HG03280 (cell line): ENCODE measurements at regions not wholly inside any gene's neighbourhood (a gene's known extent, or its start where the extent isn't known, plus 50 kb on each side); places are given as distances from the start of the nearest gene placed in this dataset.

Experiments used
- ATAC-seq: cut with Tn5 transposase; IDR thresholded peaks from one replicate; pipeline ENCODE4 v1.9.1; 2021; ENCODE audit warnings: mild to moderate bottlenecking, moderate library complexity; ENCODE audit not compliant: unreplicated experiment

- ATAC-seq, result no peak
These were observed 330.6 kb downstream of the KCNRG start for GRCh38 chr13:50345804-50346203.

DNA sequence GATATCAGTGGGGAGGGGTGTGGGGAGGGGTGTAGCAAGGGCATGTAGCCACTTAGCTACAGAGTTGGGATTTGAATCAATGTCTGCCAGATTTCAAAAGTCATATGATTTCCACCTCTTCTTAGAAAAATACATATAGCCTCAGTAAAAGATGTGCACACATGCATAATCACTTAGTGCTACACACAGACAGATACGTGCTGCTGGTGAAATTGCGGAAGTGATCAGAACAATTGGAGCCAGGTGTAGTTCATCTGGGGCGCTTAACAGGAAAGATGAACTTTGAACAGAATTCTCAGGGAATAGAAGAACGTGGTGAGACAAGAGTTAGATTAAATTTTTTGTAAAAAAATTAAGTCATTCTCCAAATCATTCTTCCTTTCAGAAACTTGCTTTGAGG, 333.1 kb downstream of the KCNRG start:
- ATAC-seq, result no peak

DNA sequence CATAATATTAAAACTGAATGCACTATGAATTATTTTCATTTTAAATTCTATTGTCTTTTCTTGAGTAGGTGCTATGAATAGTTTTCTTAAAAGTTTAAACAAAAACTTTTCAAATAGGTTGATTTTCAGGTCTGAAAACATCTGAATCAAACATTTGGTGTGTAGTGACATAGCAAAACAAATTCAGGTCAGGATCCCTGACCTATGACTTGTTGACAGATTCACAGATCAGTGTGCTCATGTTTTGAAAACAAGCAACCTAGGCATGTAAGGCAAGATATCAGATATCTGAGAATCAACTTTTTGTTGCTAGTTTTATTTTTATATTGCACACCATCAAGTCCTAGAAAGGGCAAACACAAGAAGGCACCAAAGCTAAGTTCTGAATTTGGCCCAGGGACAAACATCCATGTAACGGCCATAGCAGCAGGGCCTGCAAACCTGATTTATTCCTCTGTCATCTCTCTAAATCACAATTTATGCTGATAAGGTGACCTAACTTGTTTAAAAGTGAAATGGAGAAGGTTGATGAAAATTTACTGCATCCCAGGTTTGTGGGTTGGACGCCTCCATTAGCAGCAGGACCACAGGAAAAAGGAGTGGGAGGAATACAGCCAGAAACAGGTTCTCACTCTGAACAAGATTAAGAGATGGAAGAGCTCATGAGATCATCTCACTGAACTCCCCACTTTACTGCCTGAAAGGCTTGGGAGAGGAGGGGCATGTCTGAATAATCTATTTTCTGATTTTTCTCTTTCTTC, 337.7 kb downstream of the KCNRG start:
- ATAC-seq, result no peak

GRCh38 chr13:50353651-50354415, 338.6 kb downstream of the KCNRG start:
- ATAC-seq, result no peak

DNA sequence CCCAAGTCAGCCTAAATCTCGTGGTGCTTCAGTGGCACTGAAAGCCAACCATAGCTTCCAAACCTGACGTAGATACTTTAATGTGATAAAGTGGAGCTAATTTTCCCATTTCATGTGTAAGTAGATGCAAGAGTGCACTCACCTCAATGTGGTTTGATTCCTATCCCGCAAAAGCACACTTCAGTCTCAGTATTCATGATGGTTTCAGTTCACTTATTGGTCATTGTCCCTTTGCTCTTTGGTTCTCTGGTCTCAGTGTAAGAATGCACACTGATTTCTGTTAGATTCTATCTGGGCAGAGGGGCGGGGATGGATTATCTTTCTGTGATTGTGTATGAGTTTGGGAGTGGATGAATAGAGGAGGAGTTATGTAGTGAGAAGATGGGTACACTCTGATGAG, 340.6 kb downstream of the KCNRG start:
- ATAC-seq, result no peak

DNA sequence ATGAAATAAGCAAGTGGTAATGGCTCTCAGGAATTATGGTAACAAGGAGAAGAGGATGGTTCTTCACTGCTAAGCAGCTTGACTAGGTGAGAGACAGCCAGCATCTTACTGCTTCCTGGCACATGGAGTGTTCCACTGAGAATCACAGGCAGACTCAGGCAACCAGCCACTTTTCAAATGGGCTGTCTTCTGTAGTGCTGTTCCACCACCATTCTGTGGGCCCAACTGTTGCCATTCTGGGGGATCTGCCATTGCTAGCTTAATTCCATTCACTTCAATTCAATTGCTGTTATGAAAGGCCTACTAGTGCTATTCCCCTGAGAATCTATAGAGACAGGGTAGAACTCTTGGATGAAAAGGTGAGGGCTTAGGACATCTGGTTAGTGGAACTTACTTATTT, 341.9 kb downstream of the KCNRG start:
- no peak for ATAC-seq

DNA sequence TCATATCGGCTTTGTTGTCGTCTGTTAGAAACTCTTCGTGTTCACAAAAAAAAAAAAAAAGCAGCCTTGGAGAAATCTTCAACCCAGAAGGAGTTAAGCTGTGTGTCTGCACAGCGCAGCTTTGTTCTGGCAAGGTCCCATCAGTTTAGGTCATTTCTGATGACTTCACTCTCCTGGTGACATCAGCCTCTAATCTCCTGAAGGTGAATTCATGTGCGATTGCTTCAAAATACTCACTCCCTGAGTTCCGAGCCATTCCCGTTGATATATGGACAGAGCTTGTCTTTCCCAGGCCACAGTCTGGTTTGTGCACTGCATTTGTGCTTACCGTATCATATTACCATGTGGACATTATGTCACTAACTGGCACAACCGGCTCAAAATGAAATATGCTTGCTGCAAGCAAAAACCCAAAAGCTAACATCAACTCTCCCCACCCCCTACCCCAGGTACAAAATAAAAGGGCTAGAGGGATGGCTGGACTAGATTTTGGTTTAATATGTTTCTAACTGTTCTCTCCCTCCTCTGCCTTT, 342.4 kb downstream of the KCNRG start:
- ATAC-seq, result no peak

- no peak for ATAC-seq
These were observed 343.2 kb downstream of the KCNRG start for GRCh38 chr13:50358231-50359040.

DNA sequence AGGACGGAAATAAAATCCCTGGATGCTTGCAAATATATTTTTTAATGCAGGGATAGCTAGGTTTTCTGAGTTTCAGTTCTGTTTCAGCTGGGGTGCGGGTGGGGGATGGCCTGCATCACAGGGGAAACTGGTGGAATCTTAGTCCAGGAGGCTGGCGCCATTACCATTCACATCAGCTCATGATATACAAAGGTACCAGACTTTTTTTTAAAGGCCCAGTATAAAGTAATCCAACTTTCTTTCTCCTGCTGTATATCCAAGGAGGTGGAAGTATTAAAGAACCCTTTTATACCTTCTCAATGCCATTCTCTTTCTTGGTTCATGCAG, 343.8 kb downstream of the KCNRG start:
- ATAC-seq, result no peak

DNA sequence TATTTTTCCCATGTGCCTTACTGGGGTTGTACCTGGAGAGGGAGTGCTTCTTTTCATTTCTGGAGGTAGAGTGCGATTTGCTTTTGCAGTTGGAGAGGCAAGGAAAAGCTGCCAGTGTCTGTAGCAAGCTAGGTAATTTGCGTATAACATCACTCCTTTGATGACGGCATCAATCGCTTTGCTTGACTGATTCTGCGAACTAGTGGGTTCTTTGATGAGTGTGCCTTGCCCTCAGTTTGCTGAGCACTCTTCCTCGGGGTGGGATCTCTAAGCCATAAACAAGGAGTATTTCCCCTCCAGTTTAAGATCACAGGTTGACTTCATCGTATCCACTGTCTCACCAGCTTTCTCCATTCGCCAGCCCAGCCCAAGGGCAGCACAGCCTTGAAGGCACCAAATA, 344.5 kb downstream of the KCNRG start:
- ATAC-seq, result no peak

GRCh38 chr13:50360637-50361036, 345.4 kb downstream of the KCNRG start:
- no peak for ATAC-seq

DNA sequence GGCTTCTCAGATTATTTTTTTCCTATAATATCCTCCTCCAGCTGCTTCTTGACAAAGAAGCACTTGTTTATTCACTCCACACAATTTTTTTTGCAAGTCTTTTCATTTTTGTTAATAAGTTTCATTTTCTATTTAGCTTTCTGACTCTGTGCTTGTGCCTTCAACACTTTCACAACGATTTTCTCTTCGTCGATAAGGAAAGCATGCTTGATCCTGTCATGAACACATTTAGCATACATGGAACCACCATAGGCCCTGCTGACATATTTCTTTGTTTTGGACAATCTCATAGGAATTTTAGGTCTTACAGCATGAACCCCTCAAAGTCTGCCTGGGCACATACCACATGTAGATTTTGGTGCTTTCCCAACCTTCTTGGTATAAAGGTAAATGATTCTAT, 346.0 kb downstream of the KCNRG start:
- no peak for ATAC-seq

DNA sequence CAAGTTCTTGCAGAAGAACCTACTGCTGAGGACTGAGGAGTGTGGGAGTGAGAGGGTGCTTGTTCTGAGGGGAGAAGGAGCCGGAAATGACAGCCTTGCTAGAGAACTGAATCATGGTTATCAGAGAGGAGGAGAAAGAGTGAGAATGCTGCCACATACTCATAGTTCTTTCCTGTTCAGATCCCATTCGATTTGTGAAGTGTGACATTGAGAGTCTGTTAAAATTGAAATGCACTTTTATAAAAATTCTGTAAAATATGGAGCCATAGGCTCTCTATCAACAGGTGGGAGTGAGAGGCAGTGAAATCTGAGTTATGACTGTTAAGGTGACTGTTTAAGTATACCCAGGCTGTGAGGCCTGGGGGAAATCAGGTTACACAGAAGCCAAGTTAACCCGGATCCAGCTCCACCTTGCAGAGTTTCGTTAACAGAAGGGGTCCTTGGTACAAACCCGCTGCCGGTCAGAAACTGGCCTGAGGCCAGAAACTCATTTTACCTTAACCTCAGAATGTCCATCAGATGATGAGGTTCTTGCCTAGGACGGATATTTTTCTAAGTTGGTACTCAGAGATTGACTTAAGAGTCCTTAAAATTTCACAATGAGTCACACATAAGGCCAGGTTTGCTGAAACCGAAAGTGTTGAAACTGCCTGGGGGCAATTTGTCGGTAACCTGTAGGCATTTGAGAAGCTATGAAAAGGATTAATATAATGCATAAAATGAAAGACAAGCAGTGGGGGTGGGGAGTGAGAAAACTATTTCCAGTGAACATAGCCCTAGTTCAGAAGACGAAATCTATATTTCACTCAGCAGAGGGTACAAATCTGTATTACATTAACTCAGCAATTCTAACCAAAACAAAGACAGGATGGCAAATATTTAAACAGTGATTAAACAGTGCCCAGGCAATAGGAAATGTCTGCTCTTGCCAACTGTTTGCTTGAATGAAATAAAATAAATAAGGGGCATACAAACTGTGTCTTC, 350.5 kb downstream of the KCNRG start:
- ATAC-seq, result peak; percentile 44

GRCh38 chr13:50366488-50367174, 351.4 kb downstream of the KCNRG start:
- peak; percentile 60 for ATAC-seq

DNA sequence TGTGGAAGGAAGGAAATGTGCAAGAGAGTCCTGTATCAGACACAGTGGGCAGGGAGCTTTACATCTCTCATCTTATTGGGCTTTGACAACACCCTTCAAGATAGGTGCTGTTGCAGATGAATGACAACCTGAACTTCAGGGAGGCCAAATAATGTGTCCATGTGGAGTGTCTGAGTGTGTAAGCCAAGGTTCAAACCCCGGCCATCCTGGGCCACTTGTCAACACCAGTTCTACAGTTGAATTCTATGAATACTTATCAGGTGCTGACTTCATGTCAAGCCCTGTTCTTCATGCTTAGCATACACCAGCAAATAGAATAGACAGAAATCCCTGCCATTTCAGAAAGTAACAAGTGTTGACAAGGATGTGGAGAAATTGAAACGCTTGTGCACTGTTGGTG, 354.4 kb downstream of the KCNRG start:
- no peak for ATAC-seq

- peak; percentile 56 for ATAC-seq
These were observed 355.2 kb downstream of the KCNRG start for GRCh38 chr13:50370303-50370950.

GRCh38 chr13:50374517-50374916, 359.3 kb downstream of the KCNRG start:
- ATAC-seq, result no peak

GRCh38 chr13:50375792-50376191, 360.5 kb downstream of the KCNRG start:
- no peak for ATAC-seq

DNA sequence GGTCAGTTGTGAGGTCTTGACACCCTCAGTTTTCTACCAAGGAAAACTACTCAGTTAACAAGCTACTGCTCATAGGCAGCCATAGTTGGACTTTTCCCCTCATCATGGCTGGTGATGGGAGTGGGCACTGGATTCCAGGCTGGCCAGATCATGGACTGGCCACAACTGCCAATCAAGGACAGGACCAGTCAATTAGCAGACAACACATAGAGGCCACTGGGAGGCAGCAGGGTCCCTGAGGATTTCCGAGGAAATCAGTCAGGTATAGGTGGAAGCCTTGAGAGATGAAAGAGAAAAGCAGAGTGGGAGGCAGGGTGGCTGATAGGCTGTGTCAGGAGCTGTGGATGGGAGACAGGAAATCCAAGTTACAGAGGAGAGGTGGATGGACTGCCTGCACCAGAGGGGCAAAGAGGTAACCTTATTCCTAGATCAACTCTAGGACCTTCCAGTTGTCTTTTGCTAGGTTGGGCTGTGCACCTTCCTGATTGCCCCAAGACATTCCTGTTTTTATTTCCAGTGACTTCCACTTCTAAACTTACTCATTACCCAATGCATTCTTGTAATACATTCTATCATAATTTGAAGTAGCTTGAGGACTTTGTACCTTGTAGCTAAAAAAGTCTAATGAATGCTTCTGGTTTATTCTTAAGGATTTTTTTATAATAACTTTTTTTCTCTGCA, 361.8 kb downstream of the KCNRG start:
- ATAC-seq, result no peak
